Ovary (tissue), 7 donors: ENCODE measurements at regions not wholly inside any gene's neighbourhood (a gene's known extent, or its start where the extent isn't known, plus 50 kb on each side); places are given as distances from the start of the nearest gene placed in this dataset.

ENCODE experiments used
- DNase-seq, 5 donors: peaks; one replicate each; pipeline ENCODE4 v3.0.0-alpha.2; 2019 to 2020
- H3K27ac ChIP-seq, 2 donors: fragments of 200-600 bp; one replicate each; pipeline versions ENCODE4 v1.5.1 to v1.8.0; 2019 to 2022
- H3K27me3 ChIP-seq: fragments of 200-600 bp; one replicate; pipeline ENCODE4 v1.8.0; 2022
- H3K36me3 ChIP-seq: fragments of 200-600 bp; sonication (generic); one replicate; pipeline ENCODE4 v1.5.1; 2019
- H3K4me1 ChIP-seq: one replicate; pipeline ENCODE4 v1.8.1; 2013; ENCODE audit warnings: mild to moderate bottlenecking, moderate library complexity; ENCODE audit not compliant: insufficient read depth
- H3K4me3 ChIP-seq: fragments of 200-600 bp; sonication (generic); one replicate; pipeline ENCODE4 v1.5.1; 2017
- H3K9me3 ChIP-seq, 2 donors: fragments of 200-600 bp in 1 of 2; sonication (generic) in 1 of 2; one replicate each; pipeline versions ENCODE4 v1.5.1 to v1.8.1; 2013 to 2019; ENCODE audit warnings: mild to moderate bottlenecking in 1 of 2, moderate library complexity in 1 of 2
- EP300 ChIP-seq: sonication (generic); formaldehyde crosslinking; IDR thresholded peaks from one replicate; pipeline ENCODE4 v1.6.1; 2017; ENCODE audit warnings: antibody characterized with exemption
- POLR2A ChIP-seq: fragments of 450-650 bp; IDR thresholded peaks from one replicate; pipeline ENCODE4 v1.6.1; 2017; ENCODE audit warnings: antibody characterized with exemption, mild to moderate bottlenecking, moderate library complexity
- WGBS, 3 donors: extraction: QIAGEN DNeasy Blood & Tissue Kit in 1 of 3; methylation state at CpG; one replicate each; pipeline versions ENCODE4 v1.1.5 to v1.1.7; 2013 to 2017; 5-methylcytosine and 5-hydroxymethylcytosine counted together
- intact Hi-C, 4 donors: fragments of 100-400 bp; cut with DNase I; formaldehyde crosslinking; loops; one replicate each; pipeline versions ENCODE4 v1.11.0 to v1.15.1; 2022 to 2023
- TF ChIP-seq, protein P1 (sequence below), 3 donors: fragments of 450-650 bp in 2 of 3; fragments of 200-600 bp in 1 of 3; IDR thresholded peaks; one replicate each; pipeline versions ENCODE4 v1.5.1 to v1.8.0; 2016 to 2022; ENCODE audit warnings: antibody characterized with exemption in 3 of 3, mild to moderate bottlenecking in 1 of 3
- donor health status: DM: no; HTN: no; CAD: no; lungs with moderate emphysema.
- donor health status: DM: no; HTN: no; CAD: no.
- donor health status: Bipolar disorder and iron deficiency.
- donor health status: DM: no; HTN: no; CAD: no.
- donor health status: DM: yes; HTN: yes; CAD: no.

DNA sequence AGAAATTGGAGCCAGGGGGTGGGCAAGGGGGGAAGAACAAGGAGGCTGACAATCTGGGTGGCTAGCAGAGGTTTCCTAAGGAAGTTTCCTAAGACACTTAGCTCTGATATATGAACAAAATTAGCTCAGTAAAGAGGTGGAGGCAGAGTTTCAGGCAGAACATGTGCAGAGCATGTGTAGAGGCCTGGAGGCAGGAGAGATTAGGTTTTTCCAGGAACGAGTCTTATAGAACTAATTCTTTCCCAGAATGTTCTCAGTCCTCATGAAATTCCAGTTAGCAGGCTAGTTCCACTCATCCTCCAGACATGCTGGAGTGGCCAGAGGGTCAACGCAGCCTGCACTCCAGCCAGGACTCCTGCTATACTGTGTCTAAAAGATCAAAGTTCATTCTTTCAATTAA lies 184.7 kb downstream of the LACC1 start:
- 72 to 79% (median 77%) methylated on average over 2 of the region's 2 CpGs for WGBS, 3 donors
- H3K4me1 ChIP-seq: no peaks in the 10 kb centered on the region
- H3K27ac ChIP-seq: no peak overlapping the region
- no peaks in the 10 kb centered on the region for H3K36me3 ChIP-seq
- H3K4me3 ChIP-seq: no peak overlapping the region
- H3K9me3 ChIP-seq: no peaks in the 10 kb centered on the region
- TF ChIP-seq EP300: no peak
- TF ChIP-seq POLR2A: no peak
- TF ChIP-seq, protein P1, sequence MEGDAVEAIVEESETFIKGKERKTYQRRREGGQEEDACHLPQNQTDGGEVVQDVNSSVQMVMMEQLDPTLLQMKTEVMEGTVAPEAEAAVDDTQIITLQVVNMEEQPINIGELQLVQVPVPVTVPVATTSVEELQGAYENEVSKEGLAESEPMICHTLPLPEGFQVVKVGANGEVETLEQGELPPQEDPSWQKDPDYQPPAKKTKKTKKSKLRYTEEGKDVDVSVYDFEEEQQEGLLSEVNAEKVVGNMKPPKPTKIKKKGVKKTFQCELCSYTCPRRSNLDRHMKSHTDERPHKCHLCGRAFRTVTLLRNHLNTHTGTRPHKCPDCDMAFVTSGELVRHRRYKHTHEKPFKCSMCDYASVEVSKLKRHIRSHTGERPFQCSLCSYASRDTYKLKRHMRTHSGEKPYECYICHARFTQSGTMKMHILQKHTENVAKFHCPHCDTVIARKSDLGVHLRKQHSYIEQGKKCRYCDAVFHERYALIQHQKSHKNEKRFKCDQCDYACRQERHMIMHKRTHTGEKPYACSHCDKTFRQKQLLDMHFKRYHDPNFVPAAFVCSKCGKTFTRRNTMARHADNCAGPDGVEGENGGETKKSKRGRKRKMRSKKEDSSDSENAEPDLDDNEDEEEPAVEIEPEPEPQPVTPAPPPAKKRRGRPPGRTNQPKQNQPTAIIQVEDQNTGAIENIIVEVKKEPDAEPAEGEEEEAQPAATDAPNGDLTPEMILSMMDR (IDR thresholded peaks at IDR 0.05): no peak
- no peaks in the 10 kb centered on the region for H3K27me3 ChIP-seq
- DNase-seq: no peak
- intact Hi-C loops: no loop called here

DNA sequence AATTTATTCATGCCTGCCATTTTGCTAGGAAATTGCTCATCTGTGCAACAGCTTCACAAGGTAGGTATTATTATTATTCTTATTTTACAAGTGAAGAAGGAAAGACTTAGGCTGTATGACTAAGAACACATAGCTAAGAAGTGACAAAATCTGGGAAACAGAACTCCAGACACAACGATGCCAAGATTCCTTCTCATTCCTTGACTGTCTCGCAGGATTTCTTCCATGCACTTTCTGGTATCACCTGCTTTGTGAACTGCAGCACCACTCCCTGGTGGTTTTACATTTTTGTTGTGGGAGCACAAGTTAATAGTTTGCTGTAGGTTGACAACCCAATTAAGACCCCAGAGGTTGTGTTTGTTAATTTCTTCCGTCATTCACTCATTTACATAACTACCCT lies 188.5 kb downstream of the LACC1 start:
- no peak for TF ChIP-seq EP300
- TF ChIP-seq, protein P1 (IDR thresholded peaks at IDR 0.05): no peak
- TF ChIP-seq POLR2A: no peak
- no peaks in the 10 kb centered on the region for H3K4me1 ChIP-seq
- H3K36me3 ChIP-seq: no peaks in the 10 kb centered on the region
- no peaks in the 10 kb centered on the region for H3K9me3 ChIP-seq
- WGBS, 3 donors: 68 to 73% (median 71%) methylated on average over 3 of the region's 3 CpGs
- no peaks in the 10 kb centered on the region for H3K27me3 ChIP-seq
- no peak overlapping the region for H3K4me3 ChIP-seq
- DNase-seq: no peak
- no peak overlapping the region for H3K27ac ChIP-seq
- intact Hi-C loops: no loop called here

DNA sequence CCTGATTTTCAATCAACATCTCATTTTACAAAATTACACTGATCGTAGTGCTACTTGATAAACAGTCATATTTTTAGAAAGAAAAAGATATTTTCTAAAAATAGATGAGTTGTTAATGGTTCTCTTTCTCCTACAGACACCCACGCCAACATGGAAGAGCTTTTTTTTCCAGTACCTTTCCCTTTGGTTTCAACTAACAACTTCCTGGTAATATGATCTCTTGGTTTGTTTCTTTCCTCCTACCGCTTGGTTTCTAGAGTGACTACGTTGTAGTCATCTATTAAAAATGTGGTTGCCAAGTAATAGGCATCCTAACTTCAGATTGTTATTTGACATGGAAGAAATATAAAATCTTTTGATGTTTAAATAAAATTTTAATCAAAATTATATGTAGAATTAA lies 189.0 kb downstream of the LACC1 start:
- Histone ChIP-seq H3K27me3 (no peaks in the 10 kb centered on the region), H3K9me3 (no peaks in the 10 kb centered on the region), H3K4me3 (no peak overlapping the region), H3K27ac (no peak overlapping the region), H3K36me3 (no peaks in the 10 kb centered on the region), H3K4me1 (no peaks in the 10 kb centered on the region)
- no peak for DNase-seq
- no peak for TF ChIP-seq EP300
- TF ChIP-seq POLR2A: no peak
- TF ChIP-seq, protein P1 (IDR thresholded peaks at IDR 0.05): no peak
- 24 to 38% (median 27%) methylated on average over 4 of the region's 4 CpGs for WGBS, 3 donors
- intact Hi-C loops: no loop called here

DNA sequence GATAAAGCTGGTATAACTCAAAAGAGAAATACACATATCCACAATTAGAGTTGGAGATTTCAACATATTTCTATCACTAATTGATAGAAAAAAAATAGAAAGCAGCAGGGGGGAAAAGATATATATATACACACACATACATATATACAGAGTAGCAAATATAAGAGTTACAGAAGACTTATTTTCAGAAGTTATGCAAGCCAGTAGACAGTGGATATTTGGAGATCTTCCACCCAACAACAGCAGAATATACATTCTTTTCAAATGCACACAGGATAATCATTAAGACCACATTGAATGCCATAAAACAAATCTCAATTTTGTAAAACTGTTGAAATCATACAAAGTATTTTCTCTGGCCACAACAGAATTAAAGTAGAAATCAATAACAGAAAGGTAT lies 192.8 kb downstream of the LACC1 start:
- H3K27ac ChIP-seq: no peak overlapping the region
- no peaks in the 10 kb centered on the region for H3K36me3 ChIP-seq
- no peaks in the 10 kb centered on the region for H3K27me3 ChIP-seq
- no peak overlapping the region for H3K4me3 ChIP-seq
- no peaks in the 10 kb centered on the region for H3K4me1 ChIP-seq
- TF ChIP-seq, protein P1 (IDR thresholded peaks at IDR 0.05): no peak
- TF ChIP-seq EP300: no peak
- TF ChIP-seq POLR2A: no peak
- intact Hi-C loops: no loop called here
- H3K9me3 ChIP-seq: no peaks in the 10 kb centered on the region
- DNase-seq: no peak

DNA sequence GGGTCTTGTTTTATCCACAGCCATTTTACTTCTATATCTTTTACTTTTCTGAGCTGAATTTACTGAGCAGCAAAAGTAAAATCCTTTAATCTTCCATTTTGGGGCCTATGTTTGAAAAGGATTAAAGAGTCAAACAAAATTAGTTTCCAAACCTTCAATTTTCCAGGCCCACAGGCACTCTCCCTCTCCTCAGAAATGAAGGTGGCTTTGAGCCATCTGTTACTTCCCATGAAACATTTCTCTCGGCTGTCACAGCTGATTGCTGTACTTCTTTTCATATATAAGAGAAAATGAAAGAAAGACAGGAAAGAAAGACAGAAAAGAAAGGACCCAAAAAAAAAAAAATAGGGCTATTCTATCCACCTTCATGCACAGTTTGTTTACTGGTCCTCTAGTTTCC lies 194.9 kb downstream of the LACC1 start:
- Histone ChIP-seq H3K36me3 (no peaks in the 10 kb centered on the region), H3K27ac (no peak overlapping the region), H3K4me1 (no peaks in the 10 kb centered on the region), H3K4me3 (no peak overlapping the region), H3K27me3 (no peaks in the 10 kb centered on the region), H3K9me3 (no peaks in the 10 kb centered on the region)
- no peak for TF ChIP-seq EP300
- TF ChIP-seq, protein P1 (IDR thresholded peaks at IDR 0.05): no peak
- TF ChIP-seq POLR2A: no peak
- 60 to 63% (median 60%) methylated on average over 1 of the region's 1 CpG for WGBS, 3 donors
- intact Hi-C loops: no loop called here
- no peak for DNase-seq
